ENCODE measurements at regions not wholly inside any gene's neighbourhood (a gene's known extent, or its start where the extent isn't known, plus 50 kb on each side); places are given as distances from the start of the nearest gene placed in this dataset.

GRCh38 chr18:56443166-56443907 is 195.1 kb downstream of the TXNL1 start:
- TF ChIP-seq, protein P1, sequence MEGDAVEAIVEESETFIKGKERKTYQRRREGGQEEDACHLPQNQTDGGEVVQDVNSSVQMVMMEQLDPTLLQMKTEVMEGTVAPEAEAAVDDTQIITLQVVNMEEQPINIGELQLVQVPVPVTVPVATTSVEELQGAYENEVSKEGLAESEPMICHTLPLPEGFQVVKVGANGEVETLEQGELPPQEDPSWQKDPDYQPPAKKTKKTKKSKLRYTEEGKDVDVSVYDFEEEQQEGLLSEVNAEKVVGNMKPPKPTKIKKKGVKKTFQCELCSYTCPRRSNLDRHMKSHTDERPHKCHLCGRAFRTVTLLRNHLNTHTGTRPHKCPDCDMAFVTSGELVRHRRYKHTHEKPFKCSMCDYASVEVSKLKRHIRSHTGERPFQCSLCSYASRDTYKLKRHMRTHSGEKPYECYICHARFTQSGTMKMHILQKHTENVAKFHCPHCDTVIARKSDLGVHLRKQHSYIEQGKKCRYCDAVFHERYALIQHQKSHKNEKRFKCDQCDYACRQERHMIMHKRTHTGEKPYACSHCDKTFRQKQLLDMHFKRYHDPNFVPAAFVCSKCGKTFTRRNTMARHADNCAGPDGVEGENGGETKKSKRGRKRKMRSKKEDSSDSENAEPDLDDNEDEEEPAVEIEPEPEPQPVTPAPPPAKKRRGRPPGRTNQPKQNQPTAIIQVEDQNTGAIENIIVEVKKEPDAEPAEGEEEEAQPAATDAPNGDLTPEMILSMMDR (IDR thresholded peaks at IDR 0.05; ENCODE audit: insufficient read depth, low read length, poor library complexity, severe bottlenecking), result no peak
- TF ChIP-seq EZH2phosphoT487 (conservative IDR thresholded peaks at IDR 0.05; ENCODE audit: low read length), result no peak

All from SU-DHL-6 (cell line).